HepG2 (cell line): ENCODE measurements at regions not wholly inside any gene's neighbourhood (a gene's known extent, or its start where the extent isn't known, plus 50 kb on each side); places are given as distances from the start of the nearest gene placed in this dataset.

ENCODE experiments used
- ATAC-seq: fragments of 200-7000 bp; cut with Tn5 transposase; 3 replicates; pipeline ENCODE4 v1.9.1; 2020; ENCODE audit warnings: mild to moderate bottlenecking, moderate library complexity
- BruUV-seq: library from RNA; stranded (reverse); fragments of 400-500 nt; replicated peaks from 2 replicates; lab custom pipeline; 2021; lab: Mats Ljungman, UMichigan
- CTCF ChIA-PET: fragments of 300-600 bp; formaldehyde crosslinking; extraction: SDS; loops from one replicate; lab custom pipeline; 2021; ENCODE audit warnings: low total read pairs, inconsistent platforms, low intra/inter-chr PET ratio; lab: Yijun Ruan, JAX
- POLR2A ChIA-PET: fragments of 350-600 bp; sonication (Branson Sonifier 250); formaldehyde crosslinking; loops from one replicate; lab custom pipeline; 2020; ENCODE audit warnings: antibody characterized with exemption, inconsistent platforms; lab: Yijun Ruan, JAX
- DNase-seq: peaks from one replicate; pipeline ENCODE4 v3.0.0-alpha.2; 2015; ENCODE audit warnings: low spot score
- FAIRE-seq: peaks from 3 replicates; lab custom pipeline; 2011; peaks lifted over from hg19 to GRCh38; lab: Jason Lieb, UNC
- H2AFZ ChIP-seq: one replicate; pipeline ENCODE4 v1.6.1; 2011; ENCODE audit warnings: low read length, inconsistent platforms
- H3K27ac ChIP-seq: fragments of 300-600 bp; 3 replicates; pipeline ENCODE4 v1.8.0; 2011; ENCODE audit warnings: mixed run types, mild to moderate bottlenecking, mixed read lengths, low read length, inconsistent platforms; ENCODE audit not compliant: insufficient read depth; ENCODE audit errors: extremely low read length
- H3K27me3 ChIP-seq, 2 experiments: fragments of 200-600 bp in 1 of 2; 2 replicates in 1 of 2; 3 replicates in 1 of 2; pipeline versions ENCODE4 v1.6.0 to v1.8.0; 2011; ENCODE audit warnings: low read length in 2 of 2, mild to moderate bottlenecking in 2 of 2, moderate library complexity in 2 of 2, inconsistent platforms in 1 of 2; ENCODE audit not compliant: insufficient read depth in 2 of 2, control insufficient read depth in 1 of 2
- H3K36me3 ChIP-seq, 2 experiments: fragments of 200-600 bp in 1 of 2; replicated peaks in 1 of 2; 2 replicates in 1 of 2; 3 replicates in 1 of 2; pipeline versions ENCODE4 v1.5.1 to v1.8.0; 2011; ENCODE audit warnings: low read length in 2 of 2, inconsistent platforms in 1 of 2; ENCODE audit not compliant: insufficient read depth in 2 of 2, control insufficient read depth in 1 of 2
- H3K4me1 ChIP-seq: 2 replicates; pipeline ENCODE4 v1.5.1; 2012; ENCODE audit warnings: low read length, inconsistent platforms; ENCODE audit not compliant: insufficient read depth
- H3K4me2 ChIP-seq: 2 replicates; pipeline ENCODE4 v1.6.0; 2011; ENCODE audit warnings: low read depth, low read length, inconsistent platforms
- H3K4me3 ChIP-seq, 3 experiments: fragments of 200-600 bp in 1 of 3; sonication (generic), shearing (Covaris generic) in 1 of 3; replicated peaks in 1 of 3; 2 replicates each; pipeline ENCODE4 v1.5.1; 2011 to 2016; ENCODE audit warnings: low read length in 3 of 3, inconsistent platforms in 2 of 3, low read depth in 2 of 3, mild to moderate bottlenecking in 2 of 3, control low read depth in 1 of 3, mixed read lengths in 1 of 3; ENCODE audit not compliant: insufficient read depth in 1 of 3
- H3K79me2 ChIP-seq: one replicate; pipeline ENCODE4 v1.6.1; 2011; ENCODE audit warnings: low read length, inconsistent platforms; ENCODE audit not compliant: insufficient read depth
- H3K9ac ChIP-seq: 2 replicates; pipeline ENCODE4 v1.6.0; 2011; ENCODE audit warnings: mild to moderate bottlenecking, low read depth, low read length, inconsistent platforms; ENCODE audit not compliant: insufficient read depth
- H3K9me3 ChIP-seq: 2 replicates; pipeline ENCODE4 v1.5.1; 2012; ENCODE audit warnings: mild to moderate bottlenecking, low read length
- H4K20me1 ChIP-seq: 2 replicates; pipeline ENCODE4 v1.6.0; 2011; ENCODE audit warnings: inconsistent platforms, mild to moderate bottlenecking, low read length, moderate library complexity; ENCODE audit not compliant: insufficient read depth
- FOXJ3 ChIP-seq: sonication (generic); formaldehyde crosslinking; IDR thresholded peaks from 2 replicates; pipeline ENCODE4 v1.4.0; 2020; ENCODE audit warnings: missing genetic modification reagents, mild to moderate bottlenecking, borderline replicate concordance
- FOXM1 ChIP-seq: sonication (generic); formaldehyde crosslinking; IDR thresholded peaks from 2 replicates; pipeline ENCODE4 v1.5.0; 2020; ENCODE audit warnings: missing genetic modification reagents
- MAFF ChIP-seq: IDR thresholded peaks from 2 replicates; pipeline ENCODE4 v1.6.1; 2011; ENCODE audit warnings: low read depth, low read length, improper control_type of control experiment
- MAFK ChIP-seq, 2 experiments: IDR thresholded peaks in 1 of 2; conservative IDR thresholded peaks in 1 of 2; 2 replicates each; pipeline ENCODE4 v1.6.1; 2011; ENCODE audit warnings: improper control_type of control experiment in 2 of 2, low read length in 2 of 2
- NBN ChIP-seq: fragments of 450-650 bp; conservative IDR thresholded peaks from 2 replicates; pipeline ENCODE4 v1.6.1; 2017
- NFE2L2 ChIP-seq: fragments of 150-350 bp; IDR thresholded peaks from 2 replicates; pipeline ENCODE4 v1.6.1; 2014; ENCODE audit warnings: low read length
- PHF5A ChIP-seq: IDR thresholded peaks from one replicate; pipeline ENCODE4 v1.6.1; 2018; ENCODE audit warnings: low read depth, missing genetic modification reagents; ENCODE audit not compliant: unreplicated experiment
- PPARG ChIP-seq: conservative IDR thresholded peaks from 2 replicates; pipeline ENCODE4 v1.6.1; 2016; ENCODE audit warnings: missing biosample characterization, missing genetic modification reagents
- RNF2 ChIP-seq: fragments of 450-650 bp; conservative IDR thresholded peaks from 2 replicates; pipeline ENCODE4 v1.6.1; 2016; ENCODE audit warnings: low read depth
- ZBTB14 ChIP-seq: sonication (generic); formaldehyde crosslinking; IDR thresholded peaks from 2 replicates; pipeline ENCODE4 v1.4.0; 2020; ENCODE audit warnings: missing genetic modification reagents
- ZNF484 ChIP-seq: sonication (generic); formaldehyde crosslinking; IDR thresholded peaks from 2 replicates; pipeline ENCODE4 v1.5.1; 2020; ENCODE audit warnings: mild to moderate bottlenecking, low read depth, missing genetic modification reagents, borderline replicate concordance
- ZNF549 ChIP-seq: sonication (generic); formaldehyde crosslinking; IDR thresholded peaks from 2 replicates; pipeline ENCODE4 v1.5.0; 2020; ENCODE audit warnings: missing genetic modification reagents
- ZNF562 ChIP-seq: sonication (generic); formaldehyde crosslinking; IDR thresholded peaks from 2 replicates; pipeline ENCODE4 v1.8.0; 2022; ENCODE audit warnings: missing genetic modification reagents, borderline replicate concordance
- ZNF766 ChIP-seq: sonication (generic); formaldehyde crosslinking; IDR thresholded peaks from 2 replicates; pipeline ENCODE4 v1.5.0; 2020; ENCODE audit warnings: missing genetic modification reagents, borderline replicate concordance
- ZNF883 ChIP-seq: sonication (generic); formaldehyde crosslinking; IDR thresholded peaks from 2 replicates; pipeline ENCODE4 v1.5.1; 2020; ENCODE audit warnings: mild to moderate bottlenecking, missing genetic modification reagents; ENCODE audit errors: not compliant biosample characterization
- WGBS: methylation state at CpG from one replicate; pipeline ENCODE4 v1.1.6; 2017; ENCODE audit warnings: low lambda C conversion rate; 5-methylcytosine and 5-hydroxymethylcytosine counted together
- in situ Hi-C: cut with HindIII; loops from 2 replicates; pipeline ENCODE4 v1.10.0; 2017; ENCODE audit warnings: low pct_unique_long_range_greater_than_20kb; ENCODE audit not compliant: extremely low pct_ligation_motif_present
- intact Hi-C: fragments of 100-400 bp; cut with micrococcal nuclease; formaldehyde crosslinking; loops from one replicate; pipeline ENCODE4 v1.10.0; 2022; ENCODE audit not compliant: unreplicated experiment

- no peak overlapping the region for H3K9ac ChIP-seq
- no peaks in the 10 kb centered on the region for H4K20me1 ChIP-seq
- no peaks in the 10 kb centered on the region for H3K79me2 ChIP-seq
- no peaks in the 10 kb centered on the region for H3K9me3 ChIP-seq
- FAIRE-seq (no peak), DNase-seq (no peak), ATAC-seq (no peak)
- H3K27me3 ChIP-seq = no peaks in the 10 kb centered on the region
- intact Hi-C loops = no loop called here
- no peak overlapping the region for H3K27ac ChIP-seq
- ChIA-PET POLR2A (no interaction called here), CTCF (no interaction called here)
- in situ Hi-C loops = no loop called here
- H3K4me1 ChIP-seq = no peaks in the 10 kb centered on the region
- H2AFZ ChIP-seq = no peak overlapping the region
- no peaks in the 10 kb centered on the region for H3K36me3 ChIP-seq
- TF ChIP-seq MAFK (conservative IDR thresholded peaks at IDR 0.05 in 1 of 2, IDR thresholded peaks at IDR 0.05 in 1 of 2; ENCODE audit: low read length in 2 of 2) (peak; percentile 91 to 95), ZNF562 (CRISPR knock-in tag) (no peak), MAFF (peak; percentile 91), NFE2L2 (peak; percentile 34; the same call in 1 of the 2 replicates)
- no TSS peak for BruUV-seq
- no peak overlapping the region for H3K4me2 ChIP-seq
- H3K4me3 ChIP-seq = no peak overlapping the region
These were observed 1140.6 kb downstream of the EFNA5 start for GRCh38 chr5:106530150-106530549.

GRCh38 chr5:106525438-106525837, 1145.3 kb downstream of the EFNA5 start:
- CTCF ChIA-PET = no interaction called here
- Histone ChIP-seq H3K4me1 (no peaks in the 10 kb centered on the region), H3K4me3 (no peak overlapping the region), H3K4me2 (no peak overlapping the region), H3K79me2 (no peaks in the 10 kb centered on the region), H3K9me3 (no peaks in the 10 kb centered on the region), H4K20me1 (no peaks in the 10 kb centered on the region), H3K27me3 (no peaks in the 10 kb centered on the region), H3K36me3 (no peaks in the 10 kb centered on the region), H3K27ac (no peak overlapping the region), H2AFZ (no peak overlapping the region), H3K9ac (no peak overlapping the region)
- no peak for FAIRE-seq
- TF ChIP-seq ZBTB14 (CRISPR knock-in tag) (no peak), PHF5A (CRISPR knock-in tag) (no peak), FOXJ3 (CRISPR knock-in tag) (no peak), ZNF484 (CRISPR knock-in tag) (no peak), FOXM1 (CRISPR knock-in tag) (no peak), NBN (no peak), RNF2 (no peak), ZNF766 (CRISPR knock-in tag) (no peak), ZNF883 (CRISPR knock-in tag) (no peak), ZNF549 (CRISPR knock-in tag) (no peak), PPARG (no peak)
- intact Hi-C loops (no loop called here), in situ Hi-C loops (no loop called here)
- BruUV-seq = no TSS peak
- 11% methylated on average over 3 of the region's 3 CpGs for WGBS
- POLR2A ChIA-PET = no interaction called here
- DNase-seq = no peak
- ATAC-seq = no peak
